Mesendoderm (in vitro differentiated cells): ENCODE measurements at regions not wholly inside any gene's neighbourhood (a gene's known extent, or its start where the extent isn't known, plus 50 kb on each side); places are given as distances from the start of the nearest gene placed in this dataset.

ENCODE experiments used
- DNase-seq: peaks from one replicate; pipeline ENCODE4 v3.0.0; 2013
- H2AK5ac ChIP-seq: 2 replicates; pipeline ENCODE4 v1.6.1; 2013; ENCODE audit warnings: low read length, inconsistent platforms
- H2BK120ac ChIP-seq: 2 replicates; pipeline ENCODE4 v1.6.1; 2013; ENCODE audit warnings: low read depth, mild to moderate bottlenecking, low read length, moderate library complexity, mixed read lengths
- H2BK15ac ChIP-seq: replicated peaks from 2 replicates; pipeline ENCODE4 v1.6.1; 2013; ENCODE audit warnings: low read depth, mild to moderate bottlenecking, moderate library complexity
- H2BK5ac ChIP-seq: 2 replicates; pipeline ENCODE4 v1.6.1; 2013; ENCODE audit warnings: low read length, inconsistent platforms
- H3K18ac ChIP-seq: 2 replicates; pipeline ENCODE4 v1.6.1; 2013; ENCODE audit warnings: mild to moderate bottlenecking, low read length, mixed read lengths
- H3K23ac ChIP-seq: one replicate; pipeline ENCODE4 v1.6.1; 2013; ENCODE audit warnings: low read length
- H3K27ac ChIP-seq: 2 replicates; pipeline ENCODE4 v1.5.1; 2013; ENCODE audit warnings: low read depth, mild to moderate bottlenecking, inconsistent platforms, low read length, moderate library complexity
- H3K27me3 ChIP-seq: 2 replicates; pipeline ENCODE4 v1.6.1; 2013; ENCODE audit warnings: low read length, control low read depth, mild to moderate bottlenecking, inconsistent platforms; ENCODE audit not compliant: insufficient read depth, poor library complexity
- H3K36me3 ChIP-seq: 2 replicates; pipeline ENCODE4 v1.6.1; 2013; ENCODE audit warnings: low read length, inconsistent platforms; ENCODE audit not compliant: control insufficient read depth, insufficient read depth
- H3K4ac ChIP-seq: one replicate; pipeline ENCODE4 v1.6.1; 2013; ENCODE audit warnings: low read depth, mild to moderate bottlenecking, low read length, moderate library complexity
- H3K4me1 ChIP-seq: 2 replicates; pipeline ENCODE4 v1.6.1; 2013; ENCODE audit warnings: low read depth, low read length, inconsistent platforms; ENCODE audit not compliant: control insufficient read depth
- H3K4me2 ChIP-seq: 2 replicates; pipeline ENCODE4 v1.6.1; 2013; ENCODE audit warnings: low read length
- H3K4me3 ChIP-seq: 2 replicates; pipeline ENCODE4 v1.5.1; 2013; ENCODE audit warnings: mild to moderate bottlenecking, low read length
- H3K56ac ChIP-seq: one replicate; pipeline ENCODE4 v1.6.1; 2013; ENCODE audit warnings: low read length
- H3K79me1 ChIP-seq: 2 replicates; pipeline ENCODE4 v1.6.1; 2013; ENCODE audit warnings: low read length, inconsistent platforms
- H3K79me2 ChIP-seq: 2 replicates; pipeline ENCODE4 v1.6.1; 2013; ENCODE audit warnings: mild to moderate bottlenecking, low read length; ENCODE audit not compliant: control insufficient read depth, insufficient read depth
- H3K9ac ChIP-seq: 2 replicates; pipeline ENCODE4 v1.6.1; 2013; ENCODE audit warnings: low read length, inconsistent platforms
- H4K5ac ChIP-seq: one replicate; pipeline ENCODE4 v1.6.1; 2013; ENCODE audit warnings: low read length
- H4K8ac ChIP-seq: one replicate; pipeline ENCODE4 v1.6.1; 2013; ENCODE audit warnings: low read depth, mild to moderate bottlenecking, control low read depth, low read length, moderate library complexity
- whole genome bisulfite sequencing: extraction: QIAGEN DNeasy Blood & Tissue Kit; methylation state at CpG from one replicate; pipeline ENCODE4 v1.1.7; 2013; ENCODE audit warnings: low lambda C conversion rate, missing lambda C conversion rate; ENCODE audit not compliant: insufficient coverage; ENCODE audit errors: extremely low coverage; 5-methylcytosine and 5-hydroxymethylcytosine counted together

DNA sequence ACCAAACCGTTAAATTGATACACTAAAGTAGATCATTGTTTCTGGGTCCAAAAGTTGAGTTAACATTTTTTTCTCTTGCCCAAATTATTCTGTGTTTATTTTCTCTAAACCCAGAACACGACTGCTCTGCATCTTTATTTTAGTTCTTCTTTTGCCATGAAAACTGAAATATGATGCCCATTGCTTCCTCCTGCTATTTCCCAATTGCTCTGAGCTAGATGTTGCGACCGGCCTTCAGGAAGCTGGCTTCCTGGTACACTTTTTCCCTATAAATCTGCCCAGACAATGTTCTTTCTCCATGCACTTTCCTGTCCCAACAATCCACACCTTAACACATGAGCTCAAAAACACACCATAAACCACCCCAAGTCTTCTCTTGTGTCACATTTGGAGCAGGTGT lies 501.4 kb downstream of the FBXO15 start:
- no peaks in the 10 kb centered on the region for H3K4me1 ChIP-seq
- no peak overlapping the region for H3K4me2 ChIP-seq

GRCh38 chr18:73645160-73645715 lies 502.4 kb downstream of the FBXO15 start:
- Histone ChIP-seq H2BK5ac (no peak overlapping the region), H3K79me2 (no peaks in the 10 kb centered on the region), H2BK15ac (no peak overlapping the region), H3K4me1 (no peaks in the 10 kb centered on the region), H3K27me3 (no peaks in the 10 kb centered on the region), H2AK5ac (no peak overlapping the region), H3K18ac (no peak overlapping the region), H4K8ac (no peak overlapping the region), H3K4me2 (no peak overlapping the region), H2BK120ac (no peak overlapping the region), H3K56ac (no peak overlapping the region), H3K36me3 (no peaks in the 10 kb centered on the region), H3K4ac (no peak overlapping the region), H3K79me1 (no peaks in the 10 kb centered on the region), H3K27ac (no peak overlapping the region), H3K9ac (no peak overlapping the region), H3K4me3 (no peak overlapping the region), H3K23ac (no peak overlapping the region), H4K5ac (no peak overlapping the region)
- WGBS = no CpG with 5 or more reads among the region's 2 CpGs
- DNase-seq = no peak

More for the DNA sequence above, 501.4 kb downstream of the FBXO15 start:
- H2BK120ac ChIP-seq = no peak overlapping the region
- H3K56ac ChIP-seq = no peak overlapping the region
- H3K4ac ChIP-seq = no peak overlapping the region
- H3K4me3 ChIP-seq = no peak overlapping the region
- no peaks in the 10 kb centered on the region for H3K79me2 ChIP-seq
- no peaks in the 10 kb centered on the region for H3K27me3 ChIP-seq
- DNase-seq = no peak
- no peak overlapping the region for H2BK15ac ChIP-seq
- no peaks in the 10 kb centered on the region for H3K79me1 ChIP-seq
- H3K9ac ChIP-seq = no peak overlapping the region
- no peak overlapping the region for H3K27ac ChIP-seq
- H3K36me3 ChIP-seq = no peaks in the 10 kb centered on the region
- no peak overlapping the region for H2AK5ac ChIP-seq
- no peak overlapping the region for H3K18ac ChIP-seq
- no peak overlapping the region for H2BK5ac ChIP-seq
- no CpG with 5 or more reads among the region's 4 CpGs for WGBS
- no peak overlapping the region for H4K8ac ChIP-seq
- H3K23ac ChIP-seq = no peak overlapping the region
- no peak overlapping the region for H4K5ac ChIP-seq

DNA sequence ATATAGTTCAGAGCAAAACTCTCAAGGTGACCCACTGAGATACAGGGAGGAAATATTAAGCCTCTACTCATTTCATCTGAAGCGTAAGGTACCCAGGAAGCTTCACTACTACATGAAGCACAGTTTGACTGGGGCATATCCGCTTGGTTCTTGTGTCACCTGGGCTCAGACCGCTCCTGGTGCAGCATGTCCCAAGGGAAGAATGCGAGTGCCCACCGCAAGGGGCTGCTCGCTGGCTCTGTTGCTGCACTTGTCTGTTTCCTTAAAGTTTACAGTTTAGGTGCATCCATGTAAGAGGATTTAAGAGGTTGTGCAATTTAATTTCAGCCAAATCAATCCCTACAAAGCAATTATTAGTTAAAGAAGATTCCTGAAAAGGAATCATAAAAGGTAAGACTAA lies 507.8 kb downstream of the FBXO15 start:
- no CpG with 5 or more reads among the region's 6 CpGs for WGBS
- Histone ChIP-seq H3K36me3 (no peaks in the 10 kb centered on the region), H3K23ac (no peak overlapping the region), H2BK15ac (no peak overlapping the region), H3K79me1 (no peaks in the 10 kb centered on the region), H4K8ac (no peak overlapping the region), H3K4me2 (no peak overlapping the region), H3K27ac (no peak overlapping the region), H2BK5ac (no peak overlapping the region), H3K4me1 (no peaks in the 10 kb centered on the region), H3K56ac (no peak overlapping the region), H3K9ac (no peak overlapping the region), H3K4ac (no peak overlapping the region), H2BK120ac (no peak overlapping the region), H4K5ac (no peak overlapping the region), H3K4me3 (no peak overlapping the region), H3K18ac (no peak overlapping the region), H3K79me2 (no peaks in the 10 kb centered on the region), H3K27me3 (no peaks in the 10 kb centered on the region), H2AK5ac (no peak overlapping the region)
- DNase-seq = no peak

GRCh38 chr18:73638709-73639108 lies 508.9 kb downstream of the FBXO15 start:
- DNase-seq = no peak
- H2BK5ac ChIP-seq = no peak overlapping the region
- no peak overlapping the region for H3K4me2 ChIP-seq
- H3K4me1 ChIP-seq = no peaks in the 10 kb centered on the region
- H3K36me3 ChIP-seq = no peaks in the 10 kb centered on the region
- H3K23ac ChIP-seq = no peak overlapping the region
- H3K18ac ChIP-seq = no peak overlapping the region
- no peak overlapping the region for H4K5ac ChIP-seq
- no peak overlapping the region for H2BK120ac ChIP-seq
- no peak overlapping the region for H3K56ac ChIP-seq
- H3K79me1 ChIP-seq = no peaks in the 10 kb centered on the region
- H3K27ac ChIP-seq = no peak overlapping the region
- H3K4ac ChIP-seq = no peak overlapping the region
- H4K8ac ChIP-seq = no peak overlapping the region
- no peak overlapping the region for H2AK5ac ChIP-seq
- no peaks in the 10 kb centered on the region for H3K27me3 ChIP-seq
- no peak overlapping the region for H3K9ac ChIP-seq
- H3K79me2 ChIP-seq = no peaks in the 10 kb centered on the region
- H3K4me3 ChIP-seq = no peak overlapping the region
- no peak overlapping the region for H2BK15ac ChIP-seq

DNA sequence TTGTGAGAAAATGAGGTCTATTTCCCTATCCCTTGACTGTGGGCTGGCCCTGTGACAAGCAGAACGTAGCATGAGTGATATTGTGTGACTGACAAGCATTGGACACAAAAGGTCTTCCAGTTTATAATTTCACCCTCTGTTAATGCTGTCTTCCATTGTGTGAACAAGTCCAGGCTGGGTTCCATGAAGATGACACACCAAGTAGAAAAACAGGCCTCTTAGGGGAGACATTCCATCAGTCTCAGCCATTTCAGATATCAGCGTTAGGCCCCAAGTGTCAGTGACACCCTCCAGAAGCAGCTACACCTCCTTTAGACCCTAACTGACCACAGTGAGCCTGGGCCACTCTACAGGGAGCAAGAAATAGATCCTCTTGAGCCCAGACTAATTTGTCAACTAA lies 511.3 kb downstream of the FBXO15 start:
- no CpG with 5 or more reads among the region's 2 CpGs for WGBS
- Histone ChIP-seq H3K27me3 (no peaks in the 10 kb centered on the region), H3K4ac (no peak overlapping the region), H3K18ac (no peak overlapping the region), H2BK5ac (no peak overlapping the region), H3K79me2 (no peaks in the 10 kb centered on the region), H3K4me2 (no peak overlapping the region), H3K56ac (no peak overlapping the region), H2BK15ac (no peak overlapping the region), H3K4me3 (no peak overlapping the region), H2BK120ac (no peak overlapping the region), H4K8ac (no peak overlapping the region), H4K5ac (no peak overlapping the region), H2AK5ac (no peak overlapping the region), H3K79me1 (no peaks in the 10 kb centered on the region), H3K27ac (no peak overlapping the region), H3K23ac (no peak overlapping the region), H3K9ac (no peak overlapping the region), H3K4me1 (no peaks in the 10 kb centered on the region), H3K36me3 (no peaks in the 10 kb centered on the region)
- peak; percentile 20 for DNase-seq

DNA sequence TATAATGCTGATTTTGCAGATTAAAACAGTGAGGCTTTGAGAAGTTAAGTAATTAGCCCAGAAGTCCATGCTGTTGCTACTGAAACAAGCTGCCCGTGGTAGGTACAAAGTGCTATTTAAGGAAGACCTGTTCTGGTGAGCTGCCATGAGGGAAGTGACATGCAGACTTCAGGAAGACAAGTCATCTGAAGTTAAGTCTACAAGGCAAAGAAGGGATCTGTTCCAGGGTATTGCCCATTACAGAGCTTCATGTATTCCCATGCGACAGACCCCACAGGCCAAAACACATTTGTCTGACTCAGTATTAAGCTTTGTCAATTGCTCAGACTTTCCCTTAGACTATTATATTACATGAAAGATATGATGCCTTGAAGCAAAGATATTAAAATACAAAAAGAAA lies 520.8 kb downstream of the FBXO15 start:
- H3K56ac ChIP-seq = no peak overlapping the region
- no peak overlapping the region for H3K4ac ChIP-seq
- H3K23ac ChIP-seq = no peak overlapping the region
- no peak overlapping the region for H3K4me3 ChIP-seq
- no peak overlapping the region for H4K5ac ChIP-seq
- H3K36me3 ChIP-seq = no peaks in the 10 kb centered on the region
- H3K27me3 ChIP-seq = no peaks in the 10 kb centered on the region
- H3K9ac ChIP-seq = no peak overlapping the region
- DNase-seq = no peak
- H3K4me1 ChIP-seq = no peaks in the 10 kb centered on the region
- no peak overlapping the region for H2BK15ac ChIP-seq
- H3K18ac ChIP-seq = no peak overlapping the region
- no peak overlapping the region for H2BK5ac ChIP-seq
- H2BK120ac ChIP-seq = no peak overlapping the region
- H3K4me2 ChIP-seq = no peak overlapping the region
- H3K27ac ChIP-seq = no peak overlapping the region
- WGBS = no CpG with 5 or more reads among the region's 2 CpGs
- H3K79me2 ChIP-seq = no peaks in the 10 kb centered on the region
- no peak overlapping the region for H4K8ac ChIP-seq
- no peak overlapping the region for H2AK5ac ChIP-seq
- H3K79me1 ChIP-seq = no peaks in the 10 kb centered on the region
